Hippocampal formation (tissue), 2 donors: ENCODE measurements at regions not wholly inside any gene's neighbourhood (a gene's known extent, or its start where the extent isn't known, plus 50 kb on each side); places are given as distances from the start of the nearest gene placed in this dataset.

Experiments
- DNase-seq, 2 donors: peaks; one replicate each; lab custom pipeline; 2025; lab: John Stamatoyannopoulos, UW

DNA sequence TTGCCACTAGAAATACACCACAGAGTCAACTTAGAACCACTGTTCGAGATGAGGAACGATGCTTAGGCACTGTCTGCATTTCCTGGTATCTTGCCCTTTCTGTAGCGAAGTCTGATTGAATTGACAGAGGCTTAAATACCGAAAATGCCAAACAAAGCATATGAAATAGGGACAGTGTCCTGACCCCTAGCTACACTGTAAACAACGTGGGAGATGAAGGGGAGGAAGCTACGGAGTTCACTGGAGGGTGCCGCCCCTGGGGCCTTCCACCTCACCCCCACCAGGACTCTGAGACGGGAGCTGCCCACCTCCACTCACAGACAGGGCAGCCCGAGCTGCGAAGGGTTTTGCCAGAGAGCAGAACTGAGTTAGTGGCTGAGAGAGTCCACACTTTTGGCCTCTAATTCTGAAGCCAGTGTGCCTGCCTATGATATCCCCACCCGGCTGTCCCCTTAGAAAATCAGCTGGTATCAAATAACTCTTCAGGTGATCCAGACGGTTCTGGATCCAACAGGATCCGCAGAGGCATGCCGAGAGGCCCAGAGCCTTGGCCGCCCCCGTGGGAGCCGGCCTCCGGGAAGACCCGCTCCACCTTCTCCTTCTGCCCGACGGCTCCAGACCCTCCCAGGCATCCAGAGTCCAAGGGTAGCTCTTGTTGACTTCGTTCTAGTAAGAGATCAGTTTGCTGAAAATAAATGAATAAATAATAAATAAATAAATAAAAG is 230.7 kb upstream of the DIO3 start:
- no peak for DNase-seq

DNA sequence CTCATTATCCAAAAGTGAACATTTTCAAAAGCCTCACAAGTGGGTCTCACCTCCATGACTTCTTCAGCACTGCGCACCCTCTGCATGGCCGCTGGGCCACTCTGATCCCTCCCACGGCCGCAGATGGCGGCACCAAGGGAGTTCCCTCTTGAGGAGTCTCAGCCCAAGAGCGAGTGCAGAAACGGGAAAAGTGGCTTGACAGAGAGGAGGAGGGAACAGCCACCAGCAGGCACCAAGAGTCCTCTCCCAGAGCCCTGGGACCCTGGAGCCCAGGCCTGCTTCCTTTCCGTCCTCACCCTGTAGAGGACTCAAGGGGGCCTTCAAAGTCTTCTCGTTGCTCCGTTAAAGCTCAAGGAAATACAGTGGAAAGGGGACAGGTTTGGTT is 230.2 kb upstream of the DIO3 start:
- no peak for DNase-seq

DNA sequence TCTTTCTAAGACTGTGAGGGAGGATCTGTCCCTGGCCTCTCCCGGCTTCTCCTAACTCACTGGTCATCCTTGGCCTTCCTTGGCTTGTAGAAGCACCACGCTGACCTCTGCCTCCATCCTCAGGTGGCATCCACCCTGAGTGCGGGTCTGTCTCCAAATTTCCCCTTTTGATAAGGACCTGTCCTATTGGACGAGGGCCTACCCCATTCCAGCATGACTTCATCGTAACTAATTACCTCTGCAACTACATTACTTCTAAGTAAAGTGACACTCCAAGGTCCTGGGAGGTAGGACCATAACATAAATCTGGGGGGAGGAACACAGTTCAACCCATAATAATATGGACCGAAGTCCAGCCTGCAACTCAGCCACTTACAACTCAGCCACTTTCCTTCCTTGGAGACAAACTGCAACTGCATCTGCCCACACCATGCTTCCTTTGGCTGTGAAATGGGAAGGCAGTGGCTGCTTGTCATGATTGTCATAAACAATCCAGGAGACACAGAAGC is 229.6 kb upstream of the DIO3 start:
- no peak for DNase-seq

DNA sequence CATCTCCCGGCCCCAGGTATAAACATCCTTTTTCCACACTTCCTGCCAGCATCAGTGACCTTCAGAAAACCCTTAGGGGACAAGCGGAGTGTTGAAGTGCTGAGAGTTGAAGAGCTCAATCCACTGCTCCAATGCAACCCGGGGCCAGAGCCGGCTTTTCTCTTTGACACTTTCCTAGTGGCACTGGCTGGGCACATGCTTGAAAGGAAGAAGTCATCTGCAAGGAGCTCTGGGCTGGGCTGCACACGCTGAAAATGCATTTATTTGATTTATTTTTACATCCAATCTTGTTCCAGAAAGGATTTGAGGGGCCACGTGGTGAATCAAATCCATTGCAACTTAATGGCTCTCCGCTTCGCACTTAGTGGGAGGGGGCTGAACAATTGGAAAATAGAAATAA is 229.0 kb upstream of the DIO3 start:
- DNase-seq: no peak

DNA sequence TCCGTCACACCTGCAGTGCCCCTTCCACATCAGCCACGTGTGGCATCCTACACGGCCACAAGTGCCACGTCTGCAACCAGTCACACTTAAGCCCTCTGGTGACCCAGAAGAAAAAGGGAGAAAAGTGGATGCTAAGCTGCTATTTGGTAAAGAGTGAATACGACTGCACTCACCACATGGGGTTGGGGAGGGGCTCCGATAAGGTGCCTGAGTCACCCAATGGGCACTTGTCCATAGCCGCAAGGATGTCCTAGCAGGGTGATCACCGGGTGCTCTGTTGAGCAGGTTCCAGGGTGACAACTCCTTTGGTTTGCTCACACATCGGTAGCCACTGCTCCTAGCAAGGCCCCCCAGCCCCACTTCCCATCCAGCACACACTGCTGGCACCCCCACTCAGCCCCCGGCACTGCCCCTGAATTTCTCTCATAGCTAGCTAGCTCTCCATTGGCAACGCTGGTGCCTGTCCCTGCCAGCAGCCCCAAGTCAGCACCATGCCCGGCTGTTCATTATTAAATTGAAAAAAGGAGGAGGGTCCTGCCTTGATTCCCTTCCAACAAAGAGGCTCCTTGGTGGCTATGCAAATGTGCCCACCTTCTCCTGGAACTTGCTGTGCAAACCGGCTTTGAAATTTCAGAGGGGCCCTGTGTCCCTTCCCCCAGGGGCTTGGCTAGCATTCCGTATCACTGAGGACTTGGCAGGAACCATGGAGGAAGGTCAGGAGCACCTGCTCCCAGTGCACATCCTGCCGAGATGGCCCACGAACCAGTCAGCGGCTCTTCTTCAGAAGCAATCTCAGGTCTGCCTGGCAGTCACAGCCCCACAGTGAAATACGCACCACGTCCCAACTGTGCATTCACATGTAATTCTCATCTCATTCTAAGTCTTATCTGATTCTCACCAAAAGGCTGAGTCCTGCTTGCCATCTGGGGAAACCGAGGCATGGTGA is 227.7 kb upstream of the DIO3 start:
- no peak for DNase-seq

DNA sequence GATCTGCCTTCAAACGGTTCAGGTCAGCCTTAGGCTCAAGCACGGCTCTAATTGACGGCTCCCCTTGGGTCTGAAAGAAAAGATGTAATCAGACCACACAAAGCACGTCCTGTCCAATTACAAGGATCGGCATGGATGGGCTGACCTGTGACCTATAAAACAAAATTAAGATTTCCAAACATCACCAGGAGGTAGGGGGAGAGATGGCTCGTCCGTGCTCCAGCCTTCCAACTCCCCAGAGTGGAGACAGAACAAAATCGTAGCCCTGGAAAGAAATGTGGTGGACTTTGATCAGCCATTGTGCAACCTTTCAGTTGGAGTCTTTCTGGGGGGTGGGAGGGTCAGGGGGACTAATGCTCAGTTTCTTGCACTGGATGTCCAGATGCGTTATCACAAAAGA is 226.6 kb upstream of the DIO3 start:
- no peak for DNase-seq

DNA sequence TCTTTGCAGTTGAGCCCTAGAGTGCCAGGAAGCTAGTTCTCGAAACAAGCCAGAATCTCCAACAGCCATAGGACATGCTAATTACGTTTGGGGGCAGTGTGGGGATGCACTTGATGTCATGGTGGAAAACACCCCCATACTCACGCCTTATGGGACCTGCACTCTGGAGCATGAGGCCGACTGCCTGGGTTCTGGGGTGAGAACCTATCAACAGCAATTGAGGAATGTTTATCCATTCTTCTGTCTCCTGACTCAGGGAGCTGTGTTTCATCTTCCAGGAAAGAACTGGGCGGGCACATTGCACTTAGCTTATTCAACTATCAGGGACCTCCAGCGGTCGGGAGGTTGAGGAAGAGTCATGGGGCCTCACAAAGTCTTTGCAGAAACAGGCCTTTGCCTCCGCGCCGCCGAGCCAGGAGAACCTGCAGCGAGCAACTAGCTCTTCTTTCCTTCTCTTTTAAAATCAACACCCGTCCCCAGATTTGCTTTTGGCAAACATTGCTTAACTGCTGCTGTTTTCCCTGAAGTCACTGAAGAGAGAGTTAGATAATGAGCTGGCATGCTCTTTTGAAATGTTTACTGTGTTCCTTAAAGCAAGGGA is 226.1 kb upstream of the DIO3 start:
- peak in 1 of 2 donors; percentile 39 for DNase-seq

DNA sequence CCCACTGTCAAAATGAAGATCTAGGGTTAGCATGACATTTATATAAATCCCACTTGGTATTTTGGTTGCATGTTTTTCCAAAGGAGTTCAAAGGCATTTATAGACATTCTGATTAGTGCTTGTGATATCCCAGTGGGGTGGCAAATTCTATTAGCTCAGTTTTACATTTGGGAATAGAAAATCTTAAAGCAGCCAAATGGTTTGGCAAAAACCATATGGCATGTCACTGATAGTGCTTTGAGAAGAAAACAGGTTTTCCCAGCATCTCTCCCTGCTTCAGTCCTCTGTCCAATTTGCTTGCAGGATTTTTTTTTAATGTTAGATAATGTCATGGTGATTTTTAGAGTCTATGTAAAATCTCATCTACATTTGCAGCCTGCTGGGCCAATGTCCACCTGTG is 225.1 kb upstream of the DIO3 start:
- DNase-seq: peak in 1 of 2 donors; percentile 15

DNA sequence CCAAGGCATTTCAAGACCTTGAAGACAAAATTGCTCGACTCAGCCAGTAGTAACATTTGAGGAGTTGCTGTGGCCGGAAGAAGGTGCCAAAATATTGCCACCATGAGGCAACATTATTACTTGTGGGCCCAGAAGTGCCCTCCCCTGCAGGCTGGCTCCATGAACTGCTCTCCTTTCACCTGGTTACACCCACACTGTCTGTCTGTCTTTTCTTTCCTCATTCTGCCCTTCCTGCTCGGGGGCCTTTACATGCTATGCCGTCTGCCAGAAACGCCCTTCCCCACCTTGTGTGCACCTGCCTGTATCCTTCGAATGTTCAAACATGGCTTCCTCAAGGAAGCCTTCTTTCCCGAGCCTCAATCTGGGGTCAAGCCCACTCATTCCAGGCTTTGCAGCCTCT is 224.2 kb upstream of the DIO3 start:
- no peak for DNase-seq

DNA sequence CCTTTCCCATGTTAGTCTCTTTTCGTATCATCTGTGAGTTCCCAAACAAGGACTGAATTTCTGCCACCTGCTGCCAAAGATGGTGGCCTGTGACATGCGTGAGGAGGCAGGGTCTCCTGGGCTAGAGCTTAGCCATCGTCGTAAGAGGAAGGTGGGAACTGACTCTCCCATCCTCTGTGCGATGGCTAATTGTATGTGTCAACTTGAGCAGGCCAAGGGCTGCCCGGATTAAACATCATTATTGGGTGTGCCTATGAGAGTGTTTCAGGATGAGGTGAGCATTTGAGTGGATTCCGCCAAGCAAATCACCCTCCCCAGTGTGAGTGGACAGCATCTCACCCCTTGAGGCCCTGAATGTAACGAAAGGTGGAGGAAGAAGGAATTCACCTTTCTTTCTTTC is 220.7 kb upstream of the DIO3 start:
- DNase-seq: no peak

DNA sequence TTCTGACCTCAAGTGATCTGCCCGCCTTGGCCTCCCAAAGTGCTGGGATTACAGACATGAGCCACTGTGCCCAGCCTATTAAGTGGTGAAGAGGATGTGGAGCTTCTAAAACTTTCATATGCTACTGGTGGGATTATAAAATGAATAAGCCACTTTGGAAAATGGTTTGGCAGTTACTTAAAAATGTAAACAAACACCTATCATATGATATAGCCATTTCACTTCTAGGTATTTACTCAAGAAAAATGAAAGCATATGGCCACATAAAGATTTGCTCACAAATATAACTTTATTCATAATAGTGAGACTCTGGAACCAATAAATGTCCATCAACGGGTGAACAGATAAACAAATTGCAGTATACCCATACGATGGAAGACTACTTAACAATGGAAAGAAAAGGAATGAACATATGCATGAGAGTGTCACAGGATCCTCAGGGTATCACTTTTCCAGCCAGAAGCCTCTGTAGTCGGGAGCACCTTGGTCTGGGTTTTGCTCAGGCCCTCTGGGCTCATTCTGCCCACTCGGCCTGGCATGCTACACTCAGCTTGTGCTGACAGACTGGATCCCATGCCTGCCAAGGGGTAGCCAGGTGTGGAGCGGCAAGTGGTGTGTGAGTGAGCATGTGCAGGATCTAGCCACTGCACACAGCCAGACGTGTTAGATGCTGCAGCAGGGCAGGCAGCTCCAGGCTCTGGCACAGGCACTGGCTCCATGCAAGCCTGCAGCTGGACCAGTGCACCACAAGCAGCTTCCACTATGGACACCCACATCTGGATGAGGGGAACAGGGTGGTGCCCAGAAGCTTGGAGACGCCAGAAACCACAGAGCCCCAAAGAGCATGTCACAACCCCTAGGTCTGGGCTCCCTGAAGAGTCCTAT is 213.2 kb upstream of the DIO3 start:
- DNase-seq: no peak

DNA sequence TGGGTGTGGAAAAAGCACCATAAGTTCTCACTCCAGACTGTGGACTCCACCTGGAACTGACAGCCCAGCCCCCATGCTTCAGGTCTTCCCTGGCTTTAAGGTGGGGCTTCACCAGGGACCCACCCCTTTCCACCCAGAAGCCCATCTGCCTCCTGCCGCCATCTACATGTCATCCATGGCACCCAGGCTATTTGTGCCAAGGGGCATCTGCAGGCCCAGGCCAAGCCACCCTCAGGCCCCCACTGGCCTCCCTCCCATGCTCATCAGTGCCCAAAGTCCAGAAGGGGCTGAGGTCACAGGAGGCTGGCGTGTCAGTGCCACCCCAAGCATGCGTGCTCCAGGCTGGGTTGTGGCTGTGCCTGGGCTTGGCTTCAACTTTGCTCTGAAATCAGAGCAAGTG is 212.2 kb upstream of the DIO3 start:
- DNase-seq: no peak

DNA sequence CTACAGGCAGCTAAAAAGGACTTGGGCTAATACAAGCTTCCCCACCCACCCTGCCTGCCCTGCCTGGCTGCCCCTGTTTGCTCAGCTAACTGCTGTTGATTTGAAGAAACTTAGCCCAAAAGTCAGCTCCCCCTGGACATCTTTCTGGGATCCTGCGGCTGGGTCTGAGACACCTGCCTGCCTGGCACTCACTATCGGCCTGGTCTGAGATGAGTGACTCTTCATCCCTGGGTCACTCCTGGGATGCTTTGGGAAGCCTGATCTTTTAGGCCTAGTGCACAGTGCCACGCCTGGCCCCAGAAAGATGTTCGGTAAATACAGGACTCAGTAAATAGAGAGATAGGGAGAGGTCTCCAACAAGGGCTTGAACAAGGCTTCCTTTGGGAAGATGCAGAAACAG is 211.3 kb upstream of the DIO3 start:
- no peak for DNase-seq

DNA sequence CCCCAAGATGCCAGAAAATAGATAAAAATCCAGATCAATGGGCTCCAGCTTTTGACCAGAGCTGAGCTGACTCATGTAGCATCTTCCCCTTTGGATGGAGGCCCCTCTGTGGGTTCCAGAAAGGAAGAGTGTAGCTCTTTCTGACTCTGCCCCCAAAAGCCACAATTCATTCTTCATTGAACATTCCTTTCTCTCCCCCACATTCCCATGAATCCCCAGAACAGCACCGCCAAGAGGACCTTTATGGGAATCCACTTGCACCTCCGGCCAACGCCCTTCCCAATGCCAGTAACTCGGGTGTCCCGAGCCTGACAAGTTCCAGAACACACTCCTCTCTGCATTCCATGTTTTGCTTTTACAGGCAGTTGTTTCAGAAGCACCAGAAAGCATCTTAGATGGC is 210.6 kb upstream of the DIO3 start:
- DNase-seq: no peak

DNA sequence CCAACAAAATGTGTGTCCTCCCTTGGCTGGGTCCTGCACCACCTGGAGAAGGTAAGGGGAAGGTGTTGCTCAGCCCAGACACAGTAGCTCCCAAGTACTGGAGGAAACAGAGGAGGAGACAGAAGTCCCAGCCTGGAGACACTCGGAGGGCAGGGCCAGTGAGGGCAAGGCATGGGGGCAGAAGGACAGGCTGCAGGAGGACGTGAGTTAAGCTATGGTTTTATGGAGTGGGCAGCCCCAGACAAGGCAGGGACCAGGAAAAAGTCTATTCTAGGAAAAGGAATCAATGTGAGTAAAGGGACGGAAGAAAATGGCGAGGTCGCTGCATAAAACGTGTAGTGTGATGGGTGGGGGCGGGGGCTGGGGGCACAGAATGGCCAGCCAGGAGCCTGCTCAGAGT is 210.1 kb upstream of the DIO3 start:
- no peak for DNase-seq

DNA sequence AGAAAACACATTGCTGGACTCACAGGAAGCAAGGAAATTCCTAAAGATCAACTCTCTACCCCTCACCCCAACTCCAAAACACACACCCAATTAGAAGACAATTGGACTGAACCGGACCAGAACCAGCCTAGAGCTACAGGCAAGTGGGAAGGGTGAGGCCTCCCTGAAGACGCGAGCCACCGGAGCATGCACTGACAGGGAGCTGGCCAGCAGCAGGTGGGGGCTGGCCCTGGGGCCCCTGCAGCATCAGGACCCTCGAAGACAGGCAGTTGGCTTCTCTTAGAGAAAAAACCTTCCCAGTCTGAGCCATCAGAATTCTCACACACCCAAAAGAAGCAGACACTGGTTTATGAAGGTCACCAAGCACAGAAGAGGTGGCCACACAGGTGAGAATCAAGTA is 209.5 kb upstream of the DIO3 start:
- DNase-seq: no peak

DNA sequence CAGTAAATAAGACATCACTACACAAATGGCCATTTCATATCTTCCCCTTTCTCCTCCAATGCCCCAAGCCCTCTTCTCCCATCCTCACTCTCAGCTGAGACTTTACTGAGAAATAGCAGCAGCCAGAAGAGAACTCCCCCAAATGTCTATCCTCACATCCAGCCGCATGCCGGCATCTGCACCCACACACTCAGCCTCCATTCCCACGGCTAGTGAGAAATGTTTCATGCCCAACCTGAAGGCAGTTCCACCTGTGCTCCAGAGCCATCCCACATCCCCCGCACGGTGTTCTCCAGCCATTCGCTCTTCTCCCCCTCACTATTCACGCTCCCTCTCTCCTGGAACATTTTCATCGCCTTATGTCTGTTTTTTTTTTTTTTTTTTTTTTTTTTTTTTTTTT is 208.7 kb upstream of the DIO3 start:
- DNase-seq: peak in 1 of 2 donors; percentile 4

DNA sequence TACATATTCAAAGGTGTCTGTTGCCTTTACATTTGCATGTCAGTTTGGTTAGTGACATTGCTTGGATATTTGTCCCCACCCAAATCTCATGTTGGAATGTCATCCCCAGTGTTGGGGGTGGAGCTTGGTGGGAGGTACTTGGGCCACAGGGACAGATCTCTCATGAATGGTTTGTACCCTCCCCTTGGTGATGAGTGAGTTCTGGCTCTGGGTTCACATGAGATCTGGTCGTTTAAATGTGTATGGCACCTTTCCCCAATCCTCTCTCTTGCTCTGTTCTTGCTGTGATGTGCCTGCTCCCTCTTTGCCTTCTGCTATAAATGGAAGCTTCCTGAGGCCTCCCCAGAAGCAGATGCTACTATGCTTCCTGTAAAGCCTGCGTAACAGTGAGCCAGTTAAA is 207.9 kb upstream of the DIO3 start:
- DNase-seq: no peak

DNA sequence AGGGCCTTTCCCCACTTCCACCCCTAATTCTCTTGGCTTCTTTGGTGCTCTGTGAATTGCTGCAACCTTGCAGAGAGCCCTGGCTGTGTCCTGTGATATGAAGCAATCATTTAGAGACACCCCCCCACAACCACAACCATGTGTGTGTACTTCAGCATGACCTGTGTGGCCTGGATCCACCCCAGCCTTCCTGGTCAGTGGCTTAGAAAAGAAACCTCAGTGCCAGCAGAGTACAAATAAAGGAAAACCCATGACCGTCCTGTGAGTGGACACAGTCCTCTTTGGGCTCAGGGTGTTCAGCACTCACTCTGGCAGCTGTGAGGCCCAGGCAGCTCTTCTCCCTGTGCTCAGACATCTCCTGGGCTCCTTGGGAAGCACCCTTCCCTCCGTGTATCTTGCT is 206.6 kb upstream of the DIO3 start:
- DNase-seq: no peak

DNA sequence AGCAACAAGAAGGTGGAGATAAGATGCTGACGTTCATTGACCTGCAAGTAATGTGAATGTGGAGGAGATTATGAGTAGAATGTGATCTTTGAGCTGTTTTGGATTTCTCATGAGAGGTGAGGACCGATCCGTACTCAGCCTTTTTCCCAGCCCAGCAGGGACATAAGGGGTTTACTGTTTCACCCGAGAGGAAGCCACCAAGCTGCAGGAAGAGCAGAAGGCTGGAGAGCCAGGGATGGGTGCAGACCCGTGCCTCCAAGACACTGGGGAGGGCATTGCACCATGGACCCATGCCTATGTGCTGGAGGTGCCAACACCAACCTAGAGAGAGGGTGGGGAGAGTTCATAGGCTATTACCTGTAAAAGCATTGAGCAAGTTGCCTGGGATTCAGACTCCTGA is 206.0 kb upstream of the DIO3 start:
- no peak for DNase-seq

DNA sequence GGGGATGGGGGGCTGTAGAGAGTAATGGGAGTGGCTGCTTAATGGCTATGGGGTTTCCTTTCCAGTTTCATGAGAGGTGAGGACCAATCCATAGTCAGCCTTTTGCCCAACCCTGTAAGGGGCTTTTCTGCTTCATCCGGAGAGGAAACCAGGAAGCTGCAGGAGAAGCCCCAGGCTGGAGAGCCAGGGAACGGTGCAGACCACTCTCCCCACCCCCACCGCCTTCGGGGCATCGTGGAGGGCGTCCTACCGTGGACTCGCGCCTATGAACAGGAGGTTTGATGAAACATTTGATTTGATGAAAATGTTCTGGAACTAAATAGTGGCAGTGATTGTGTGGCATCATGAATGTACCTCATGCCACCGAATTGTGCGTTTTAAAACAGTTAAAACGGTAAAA is 204.3 kb upstream of the DIO3 start:
- no peak for DNase-seq
